Effector memory CD8-positive, alpha-beta T cell (primary cell): ENCODE measurements at regions not wholly inside any gene's neighbourhood (a gene's known extent, or its start where the extent isn't known, plus 50 kb on each side); places are given as distances from the start of the nearest gene placed in this dataset.
"Not testable (repeated sequence)": the region's sequence is repeated elsewhere in the genome, so short reads cannot be mapped to it uniquely, and the experiment has no call there.

ENCODE experiments used
- ATAC-seq: fragments of 150-1000 bp; cut with Tn5 transposase; replicated peaks from 2 replicates; pipeline ENCODE4 v1.10.0; 2021; ENCODE audit warnings: mild to moderate bottlenecking, moderate library complexity
- DNase-seq, 3 experiments: peaks; one replicate each; pipeline ENCODE4 v3.0.0; 2021
- H3K27ac Mint-ChIP-seq, 2 donors: one replicate each; pipeline ENCODE4 v1.8.0; 2022; ENCODE audit warnings: mild to moderate bottlenecking in 2 of 2, mixed read lengths in 2 of 2, moderate library complexity in 2 of 2
- H3K27me3 Mint-ChIP-seq, 2 donors: one replicate each; pipeline ENCODE4 v1.8.0; 2022; ENCODE audit warnings: mixed read lengths in 2 of 2
- H3K36me3 Mint-ChIP-seq: one replicate; pipeline ENCODE4 v1.8.0; 2022; ENCODE audit warnings: mild to moderate bottlenecking, moderate library complexity, mixed read lengths; ENCODE audit not compliant: insufficient read depth
- H3K4me1 Mint-ChIP-seq, 2 donors: one replicate each; pipeline ENCODE4 v1.8.0; 2022; ENCODE audit warnings: low read depth in 2 of 2, mixed read lengths in 2 of 2
- H3K4me3 Mint-ChIP-seq, 2 donors: one replicate each; pipeline ENCODE4 v1.8.0; 2022; ENCODE audit warnings: mild to moderate bottlenecking in 2 of 2, mixed read lengths in 2 of 2, moderate library complexity in 2 of 2
- H3K9me3 Mint-ChIP-seq, 2 donors: one replicate each; pipeline ENCODE4 v1.8.0; 2022; ENCODE audit warnings: mixed read lengths in 2 of 2

GRCh38 chr5:3456121-3456681, 139.4 kb upstream of the IRX1 start:
- Mint-ChIP-seq H3K36me3 (no peaks in the 10 kb centered on the region), H3K4me3 (no peak overlapping the region), H3K4me1 (no peaks in the 10 kb centered on the region), H3K27me3 (no peaks in the 10 kb centered on the region), H3K27ac (no peak overlapping the region), H3K9me3 (peaks cover 6 to 37% of the 10 kb centered on the region in 2 donors)
- ATAC-seq, result no peak
- DNase-seq, result no peak

- H3K27me3 Mint-ChIP-seq, DNase-seq, H3K4me3 Mint-ChIP-seq, H3K36me3 Mint-ChIP-seq, H3K4me1 Mint-ChIP-seq, H3K27ac Mint-ChIP-seq, ATAC-seq: not testable (repeated sequence)
- H3K9me3 Mint-ChIP-seq, result peaks cover 2 to 23% of the 10 kb centered on the region in 2 donors
These were observed 141.6 kb upstream of the IRX1 start for GRCh38 chr5:3454028-3454427.

GRCh38 chr5:3452622-3453021, 143.0 kb upstream of the IRX1 start:
- no peak overlapping the region for H3K4me3 Mint-ChIP-seq
- H3K9me3 Mint-ChIP-seq, result peaks cover 3 to 22% of the 10 kb centered on the region in 2 donors
- no peaks in the 10 kb centered on the region for H3K27me3 Mint-ChIP-seq
- no peak for DNase-seq
- ATAC-seq, result no peak
- H3K36me3 Mint-ChIP-seq, result no peaks in the 10 kb centered on the region
- H3K4me1 Mint-ChIP-seq, result no peaks in the 10 kb centered on the region
- no peak overlapping the region for H3K27ac Mint-ChIP-seq

GRCh38 chr5:3451961-3452360, 143.7 kb upstream of the IRX1 start:
- Mint-ChIP-seq H3K36me3 (no peaks in the 10 kb centered on the region), H3K4me3 (no peak overlapping the region), H3K27ac (no peak overlapping the region), H3K4me1 (no peaks in the 10 kb centered on the region), H3K27me3 (no peaks in the 10 kb centered on the region), H3K9me3 (peaks cover 5 to 22% of the 10 kb centered on the region in 2 donors)
- no peak for ATAC-seq
- DNase-seq, result no peak

- no peaks in the 10 kb centered on the region for H3K36me3 Mint-ChIP-seq
- no peak overlapping the region for H3K4me3 Mint-ChIP-seq
- peaks cover 3 to 13% of the 10 kb centered on the region in 2 donors for H3K9me3 Mint-ChIP-seq
- ATAC-seq, result no peak
- no peaks in the 10 kb centered on the region for H3K4me1 Mint-ChIP-seq
- no peak overlapping the region for H3K27ac Mint-ChIP-seq
- no peaks in the 10 kb centered on the region for H3K27me3 Mint-ChIP-seq
- no peak for DNase-seq
These were observed 146.2 kb upstream of the IRX1 start for GRCh38 chr5:3449481-3449880.

GRCh38 chr5:3446410-3446809, 149.2 kb upstream of the IRX1 start:
- Mint-ChIP-seq H3K27ac (no peak overlapping the region), H3K4me1 (no peaks in the 10 kb centered on the region), H3K9me3 (peaks cover 0 to 3% of the 10 kb centered on the region in 2 donors), H3K36me3 (no peaks in the 10 kb centered on the region), H3K27me3 (no peaks in the 10 kb centered on the region), H3K4me3 (no peak overlapping the region)
- no peak for DNase-seq
- no peak for ATAC-seq

GRCh38 chr5:3445517-3445916, 150.1 kb upstream of the IRX1 start:
- not testable (repeated sequence) for H3K36me3 Mint-ChIP-seq, ATAC-seq, H3K27ac Mint-ChIP-seq, H3K4me1 Mint-ChIP-seq, DNase-seq, H3K9me3 Mint-ChIP-seq, H3K27me3 Mint-ChIP-seq, H3K4me3 Mint-ChIP-seq

- no peaks in the 10 kb centered on the region for H3K36me3 Mint-ChIP-seq
- peaks cover 3 to 14% of the 10 kb centered on the region in 2 donors for H3K9me3 Mint-ChIP-seq
- no peak for DNase-seq
- H3K27me3 Mint-ChIP-seq, result no peaks in the 10 kb centered on the region
- no peak overlapping the region for H3K27ac Mint-ChIP-seq
- no peaks in the 10 kb centered on the region for H3K4me1 Mint-ChIP-seq
- no peak for ATAC-seq
- no peak overlapping the region for H3K4me3 Mint-ChIP-seq
These were observed 163.5 kb upstream of the IRX1 start for GRCh38 chr5:3432135-3432534.

- Mint-ChIP-seq H3K27ac (no peak overlapping the region), H3K9me3 (peaks cover 3 to 14% of the 10 kb centered on the region in 2 donors), H3K36me3 (no peaks in the 10 kb centered on the region), H3K4me1 (no peaks in the 10 kb centered on the region), H3K27me3 (no peaks in the 10 kb centered on the region), H3K4me3 (no peak overlapping the region)
- ATAC-seq (no peak), DNase-seq (no peak)
These were observed 164.9 kb upstream of the IRX1 start for GRCh38 chr5:3430691-3431090.

GRCh38 chr5:3429962-3430361, 165.7 kb upstream of the IRX1 start:
- ATAC-seq (no peak), DNase-seq (no peak)
- Mint-ChIP-seq H3K9me3 (peaks cover 3 to 14% of the 10 kb centered on the region in 2 donors), H3K27me3 (no peaks in the 10 kb centered on the region), H3K27ac (no peak overlapping the region), H3K36me3 (no peaks in the 10 kb centered on the region), H3K4me3 (no peak overlapping the region), H3K4me1 (no peaks in the 10 kb centered on the region)

- Mint-ChIP-seq H3K36me3 (no peaks in the 10 kb centered on the region), H3K27me3 (no peaks in the 10 kb centered on the region), H3K4me3 (no peak overlapping the region), H3K4me1 (no peaks in the 10 kb centered on the region), H3K27ac (no peak overlapping the region), H3K9me3 (peaks cover 6 to 14% of the 10 kb centered on the region in 2 donors)
- ATAC-seq, result no peak
- no peak for DNase-seq
These were observed 167.3 kb upstream of the IRX1 start for GRCh38 chr5:3428334-3428733.

- H3K4me3 Mint-ChIP-seq, result no peak overlapping the region
- no peak overlapping the region for H3K27ac Mint-ChIP-seq
- DNase-seq (no peak), ATAC-seq (no peak)
- no peaks in the 10 kb centered on the region for H3K4me1 Mint-ChIP-seq
- no peaks in the 10 kb centered on the region for H3K36me3 Mint-ChIP-seq
- peaks cover 8 to 12% of the 10 kb centered on the region in 2 donors for H3K9me3 Mint-ChIP-seq
- no peaks in the 10 kb centered on the region for H3K27me3 Mint-ChIP-seq
These were observed 170.7 kb upstream of the IRX1 start for GRCh38 chr5:3424946-3425345.

GRCh38 chr5:3417376-3417943, 178.2 kb upstream of the IRX1 start:
- Mint-ChIP-seq H3K27ac (no peak overlapping the region), H3K27me3 (no peaks in the 10 kb centered on the region), H3K4me1 (no peaks in the 10 kb centered on the region), H3K4me3 (no peak overlapping the region), H3K36me3 (no peaks in the 10 kb centered on the region), H3K9me3 (peaks cover 12 to 32% of the 10 kb centered on the region in 2 donors)
- ATAC-seq, result no peak
- no peak for DNase-seq

GRCh38 chr5:3414371-3414770, 181.3 kb upstream of the IRX1 start:
- Mint-ChIP-seq H3K36me3 (no peaks in the 10 kb centered on the region), H3K27me3 (no peaks in the 10 kb centered on the region), H3K27ac (no peak overlapping the region), H3K4me1 (no peaks in the 10 kb centered on the region), H3K9me3 (peaks cover 5 to 26% of the 10 kb centered on the region in 2 donors), H3K4me3 (no peak overlapping the region)
- ATAC-seq, result no peak
- DNase-seq, result no peak
